Dedifferentiated amniotic fluid mesenchymal stem cell (primary cell): ENCODE measurements at regions not wholly inside any gene's neighbourhood (a gene's known extent, or its start where the extent isn't known, plus 50 kb on each side); places are given as distances from the start of the nearest gene placed in this dataset.
"Not testable (repeated sequence)": the region's sequence is repeated elsewhere in the genome, so short reads cannot be mapped to it uniquely, and the experiment has no call there.

Experiments used
- DNase-seq: peaks from one replicate; pipeline ENCODE4 v3.0.0-alpha.2; 2016; ENCODE audit errors: extremely low spot score

DNA sequence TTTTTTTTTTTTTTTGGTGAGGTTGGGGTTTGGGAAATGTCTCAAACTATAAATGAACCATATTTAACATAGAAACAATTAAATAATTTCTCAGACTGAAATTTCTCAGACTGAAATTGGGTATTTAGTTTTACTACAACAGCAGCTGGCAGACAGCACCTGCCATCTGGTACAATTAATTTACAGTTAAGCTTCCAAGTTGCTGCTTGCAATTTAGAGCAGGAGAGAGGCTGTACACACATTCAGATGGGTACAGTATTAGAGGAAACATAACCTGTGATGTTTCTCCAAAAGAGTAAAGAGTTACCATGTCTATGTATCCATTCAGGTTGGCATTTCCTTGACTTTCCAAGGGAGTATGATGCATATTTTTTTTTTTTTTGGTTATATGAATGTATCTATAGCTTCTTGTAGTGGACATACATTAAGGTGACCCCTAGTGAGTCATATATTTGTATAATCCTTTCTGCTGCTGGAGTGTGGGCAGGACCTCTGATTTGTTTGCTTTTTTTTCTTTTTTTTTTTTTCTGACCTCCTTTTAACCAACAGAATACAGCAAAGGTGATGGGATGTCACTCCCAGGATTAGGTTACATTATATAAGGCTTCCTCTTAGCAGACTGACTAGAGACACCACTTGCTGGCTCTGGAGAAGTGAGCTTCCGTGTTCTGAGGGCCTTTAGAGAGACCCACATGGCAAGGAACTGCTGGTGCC lies 201.7 kb downstream of the PTH2R start:
- no peak for DNase-seq

GRCh38 chr2:208609166-208609804 lies 202.7 kb downstream of the PTH2R start:
- no peak for DNase-seq

- not testable (repeated sequence) for DNase-seq
Measured at GRCh38 chr2:208615675-208616074, 209.1 kb downstream of the PTH2R start.

DNA sequence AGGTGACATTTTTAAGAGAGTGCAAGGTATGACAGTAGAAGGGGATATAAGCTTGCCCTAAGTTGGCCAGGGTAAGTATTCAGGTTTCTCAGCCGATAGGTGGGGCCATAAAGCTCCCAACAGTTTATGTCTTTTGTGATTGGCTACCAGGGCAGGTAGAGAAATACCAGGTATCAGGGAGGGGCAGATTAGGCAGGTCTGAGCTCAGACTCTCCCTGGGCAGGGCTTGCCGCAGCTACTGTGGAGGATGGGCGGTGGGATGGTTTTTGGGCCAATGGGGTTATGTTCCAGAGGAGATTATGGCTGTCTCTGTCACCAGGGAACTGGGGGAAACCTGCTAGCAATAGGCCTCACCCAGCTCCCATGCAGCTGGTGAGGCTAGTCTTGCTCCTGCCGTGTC lies 211.6 kb downstream of the PTH2R start:
- no peak for DNase-seq

GRCh38 chr2:208619993-208620392 lies 213.4 kb downstream of the PTH2R start:
- DNase-seq, result no peak

DNA sequence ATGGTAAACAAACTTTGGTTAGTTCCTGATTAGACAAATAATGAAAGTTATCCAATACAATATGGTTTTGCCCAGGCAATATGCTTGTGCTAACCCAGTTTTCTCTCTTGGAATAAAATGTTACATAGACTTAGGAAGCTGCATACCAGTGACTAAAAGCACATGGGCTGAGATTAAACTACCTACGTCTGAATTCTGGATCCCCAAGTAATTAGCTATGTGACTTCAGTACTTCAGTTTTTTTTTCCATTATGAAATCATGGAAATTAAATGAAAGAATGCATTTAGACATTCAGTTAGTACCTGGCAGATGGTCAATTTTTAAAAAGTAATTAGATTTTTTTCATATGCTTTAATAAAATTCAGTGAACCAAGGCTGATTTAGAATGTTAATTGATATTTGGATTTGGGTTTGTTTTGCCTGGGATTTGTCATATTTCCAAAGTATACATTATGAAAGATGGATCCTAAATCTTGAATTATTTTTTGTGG lies 213.9 kb downstream of the PTH2R start:
- DNase-seq, result no peak

DNA sequence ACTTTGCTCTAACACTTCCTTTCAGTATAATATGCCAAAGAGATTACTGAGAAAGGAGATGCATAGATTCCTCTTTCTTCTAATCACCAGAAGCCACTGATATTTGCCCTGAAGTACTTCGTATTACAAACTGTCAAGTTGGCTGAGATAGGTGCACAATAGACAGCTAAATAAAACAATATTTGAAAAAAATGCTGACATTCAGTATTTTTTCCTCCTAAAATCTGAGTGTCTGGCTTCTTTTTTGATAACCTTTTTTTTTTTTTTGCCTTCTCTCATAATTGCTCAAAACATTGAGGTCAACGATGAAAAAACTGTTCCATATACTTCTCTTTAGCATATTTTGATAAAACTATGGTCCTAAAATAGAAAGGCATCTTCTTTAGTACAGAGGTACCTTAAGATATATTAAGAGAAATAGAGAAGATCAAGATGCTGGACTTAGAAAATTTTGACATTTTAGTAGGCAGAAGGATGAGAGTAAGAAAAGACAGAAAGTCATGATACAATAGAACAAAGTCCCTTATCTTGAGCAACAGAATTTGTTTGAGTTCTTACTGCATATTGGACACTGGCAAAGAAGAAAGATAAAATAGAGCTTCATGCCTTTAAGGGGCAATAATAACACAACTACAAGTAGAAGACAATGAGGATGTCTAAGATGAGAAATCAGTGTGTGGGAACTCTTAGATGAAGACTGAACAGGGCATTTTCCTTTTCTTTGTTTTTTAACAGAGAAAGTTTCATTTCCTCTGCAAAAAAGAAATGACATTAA lies 220.7 kb downstream of the PTH2R start:
- no peak for DNase-seq

DNA sequence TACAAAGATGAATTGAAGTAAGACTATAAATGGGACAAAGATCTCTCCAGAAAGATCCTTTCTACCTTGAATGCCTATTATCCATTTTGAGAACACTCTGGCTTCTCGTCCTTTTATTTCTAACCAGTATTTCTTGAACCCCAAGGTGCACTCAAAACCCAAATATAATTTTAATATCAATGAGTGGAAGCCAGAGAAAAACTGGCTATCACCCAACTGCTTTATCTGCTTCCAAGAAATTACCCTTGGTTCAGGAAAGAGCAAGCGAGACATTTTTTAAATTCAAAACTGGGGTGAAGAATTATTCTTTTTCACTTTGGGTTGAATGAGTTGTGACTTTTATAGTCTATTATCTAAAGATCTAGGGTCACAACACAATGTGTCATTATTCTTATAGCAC lies 221.3 kb downstream of the PTH2R start:
- no peak for DNase-seq

DNA sequence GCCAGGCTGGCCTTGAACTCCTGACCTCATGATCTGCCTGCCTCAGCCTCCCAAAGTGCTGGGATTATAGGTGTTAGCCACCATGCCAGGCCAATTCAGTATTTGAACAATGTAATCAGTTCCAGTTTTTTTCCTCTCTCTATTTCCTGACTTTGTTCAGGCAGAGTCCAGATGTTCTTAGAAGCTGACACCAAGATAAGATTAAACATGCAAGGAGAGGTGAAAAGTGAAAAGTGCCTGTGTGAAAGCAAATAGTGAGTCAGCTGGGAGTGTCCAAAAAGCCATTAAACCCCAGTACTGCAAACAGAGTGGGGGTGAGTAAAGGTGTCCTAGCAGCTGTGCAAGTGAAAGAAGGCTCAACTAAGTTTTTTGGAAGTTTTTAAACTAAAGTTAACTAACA lies 231.5 kb downstream of the PTH2R start:
- no peak for DNase-seq

GRCh38 chr2:208642125-208642779 lies 235.7 kb downstream of the PTH2R start:
- DNase-seq, result no peak

DNA sequence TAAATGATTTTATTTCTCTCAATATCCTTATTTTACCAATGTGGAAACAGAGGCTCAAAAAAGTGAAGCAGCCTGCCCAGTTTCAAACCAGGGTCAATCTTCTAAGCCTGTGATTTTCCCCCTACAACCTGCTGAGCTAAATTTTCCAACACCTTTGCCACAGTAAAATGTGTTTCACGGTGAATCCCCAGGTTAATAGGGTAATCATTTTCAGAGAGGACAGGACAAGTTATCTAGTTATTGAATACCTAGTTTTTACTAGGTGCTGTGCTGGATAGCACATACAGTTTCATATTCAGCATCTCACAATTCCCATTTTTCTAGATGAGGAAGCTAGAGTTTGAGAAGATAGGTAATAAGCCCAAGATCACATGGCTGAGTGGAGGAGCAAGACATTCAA lies 236.6 kb downstream of the PTH2R start:
- DNase-seq, result no peak

GRCh38 chr2:208645226-208645625 lies 238.6 kb downstream of the PTH2R start:
- no peak for DNase-seq

DNA sequence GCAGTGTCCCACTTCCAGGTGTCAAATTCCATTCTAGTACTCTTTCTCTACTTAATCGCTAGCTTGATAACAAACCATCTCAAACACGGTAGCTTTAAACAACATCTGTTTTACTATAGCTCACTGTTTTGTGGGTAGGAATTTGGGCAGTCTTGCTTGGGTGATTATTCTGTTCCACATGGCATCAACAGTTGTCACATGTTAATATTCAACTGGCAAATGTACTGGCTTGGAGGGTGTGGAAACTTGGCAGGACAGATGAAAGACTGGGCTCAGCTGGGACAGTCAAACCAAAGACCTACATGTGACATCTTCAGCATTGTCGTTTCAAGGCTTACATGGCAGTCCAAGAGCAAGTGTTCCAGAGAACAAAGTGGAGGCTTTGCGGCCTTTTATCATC lies 241.8 kb downstream of the PTH2R start:
- DNase-seq, result no peak

GRCh38 chr2:208653383-208653782 lies 246.8 kb downstream of the PTH2R start:
- DNase-seq, result no peak

GRCh38 chr2:208654056-208654455 lies 247.5 kb downstream of the PTH2R start:
- no peak for DNase-seq

DNA sequence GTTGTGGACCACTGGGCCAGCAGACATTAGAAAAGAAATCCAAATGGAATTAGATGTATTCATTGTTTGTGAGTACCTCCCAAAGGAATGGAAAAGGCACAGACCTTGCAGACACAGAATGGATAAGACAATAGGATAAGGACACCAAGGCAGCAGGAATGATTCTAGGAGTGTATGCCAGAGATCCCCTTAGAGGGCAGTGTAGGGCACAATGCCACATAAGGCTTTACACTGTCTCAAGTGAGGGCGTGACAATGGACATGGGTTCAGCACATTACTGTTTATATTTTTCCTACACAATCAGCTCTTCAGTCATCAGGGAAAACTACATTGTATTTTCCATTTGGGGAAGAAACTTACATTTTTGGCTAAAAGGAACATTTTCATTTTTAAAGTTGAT lies 250.9 kb downstream of the PTH2R start:
- DNase-seq, result no peak

GRCh38 chr2:208669394-208669793 lies 262.8 kb downstream of the PTH2R start:
- no peak for DNase-seq

DNA sequence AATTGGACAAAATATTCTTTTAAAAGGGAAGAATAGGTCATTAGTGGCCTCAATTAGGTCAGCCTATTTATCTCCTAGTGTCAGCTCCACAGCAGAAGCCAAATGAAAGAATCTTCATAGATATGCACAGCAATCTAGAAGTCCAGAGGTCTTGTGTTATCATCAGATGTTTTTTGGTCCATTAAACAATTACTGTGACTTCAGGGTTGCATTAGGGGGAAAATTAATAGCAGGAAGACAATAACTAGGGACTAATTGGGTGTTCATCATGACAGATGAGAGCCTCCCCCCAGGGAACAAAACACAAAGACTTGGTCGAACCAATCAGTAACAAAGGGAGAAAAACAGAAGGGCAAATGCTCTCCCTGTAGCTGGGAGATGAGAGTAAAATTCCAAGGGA lies 264.7 kb downstream of the PTH2R start:
- DNase-seq, result no peak

- no peak for DNase-seq
Measured at GRCh38 chr2:208671886-208672680, 265.5 kb downstream of the PTH2R start.

DNA sequence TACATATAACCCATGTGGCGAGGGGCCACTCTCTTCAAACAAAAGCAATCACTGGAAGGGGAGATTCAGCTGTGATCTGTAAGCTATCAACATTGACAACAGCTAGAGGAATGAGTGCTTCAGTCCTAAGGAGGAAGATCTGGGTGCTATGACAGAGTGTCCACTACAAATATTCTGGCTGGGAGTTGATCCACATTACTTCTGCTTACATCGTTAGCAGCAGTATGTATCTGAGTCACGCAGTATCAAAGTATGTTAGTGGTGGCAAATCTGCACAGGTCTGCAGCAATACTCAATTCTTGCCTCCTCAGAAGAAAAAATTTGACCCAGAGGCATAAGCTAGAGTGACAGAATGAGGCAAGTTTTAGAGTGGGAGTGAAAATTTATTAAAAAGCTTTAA lies 267.0 kb downstream of the PTH2R start:
- no peak for DNase-seq

DNA sequence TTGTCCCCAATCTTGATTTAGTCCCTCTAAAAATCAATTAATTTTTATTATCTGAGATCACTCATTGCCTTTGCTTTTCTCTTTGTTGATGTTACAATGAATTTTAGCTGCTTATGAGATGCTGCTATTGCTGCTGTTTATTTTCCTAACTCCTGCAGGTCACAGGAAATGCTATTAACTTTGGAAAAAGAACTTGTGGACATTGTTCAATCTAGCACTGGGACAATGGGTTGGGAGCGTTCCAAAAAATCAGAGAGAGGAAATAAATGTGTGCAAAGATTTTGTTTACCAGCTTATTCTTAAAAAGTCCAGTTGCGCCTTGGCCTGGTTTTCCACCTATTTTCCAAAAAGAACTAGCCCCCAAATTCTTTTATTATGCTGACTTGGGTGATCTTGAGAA lies 268.3 kb downstream of the PTH2R start:
- DNase-seq, result no peak
